ENCODE measurements at regions not wholly inside any gene's neighbourhood (a gene's known extent, or its start where the extent isn't known, plus 50 kb on each side); places are given as distances from the start of the nearest gene placed in this dataset.
"Not testable (repeated sequence)": the region's sequence is repeated elsewhere in the genome, so short reads cannot be mapped to it uniquely, and the experiment has no call there.

DNA sequence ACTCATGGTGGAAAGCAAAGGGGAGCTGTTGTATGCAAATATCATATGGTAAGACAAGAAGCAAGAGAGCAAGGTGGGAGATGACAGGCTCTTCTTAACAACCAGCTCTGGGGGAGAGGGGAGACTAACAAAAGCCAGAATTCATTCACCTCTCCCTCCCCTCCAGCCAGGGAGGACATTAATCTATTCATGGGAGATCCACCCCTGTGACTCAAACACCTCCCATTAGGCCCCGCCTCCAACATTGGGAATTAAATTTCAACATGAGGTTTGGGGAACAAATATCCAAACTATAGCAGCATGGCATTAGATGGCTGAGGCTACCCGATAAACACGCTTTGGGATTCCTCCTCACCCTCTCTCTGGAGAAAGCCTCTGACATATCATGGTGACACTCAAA lies 210.6 kb downstream of the RHOU start:
- Histone ChIP-seq H3K36me3 (ENCODE audit: control insufficient read depth, insufficient read depth, low read length) (no peaks in the 10 kb centered on the region), H3K4me2 (ENCODE audit: low read length) (no peak overlapping the region), H2BK120ac (ENCODE audit: low read depth, low read length) (no peak overlapping the region), H3K27me3 (ENCODE audit: insufficient read depth, low read length, poor library complexity) (no peaks in the 10 kb centered on the region), H3K79me1 (ENCODE audit: low read length) (no peaks in the 10 kb centered on the region), H2BK15ac (replicated peaks; ENCODE audit: low read depth) (no peak overlapping the region), H4K5ac (ENCODE audit: low read length) (no peak overlapping the region), H3K4me1 (ENCODE audit: control insufficient read depth, low read depth, low read length) (no peaks in the 10 kb centered on the region), H3K79me2 (ENCODE audit: control insufficient read depth, insufficient read depth, low read length) (no peaks in the 10 kb centered on the region), H2AK5ac (ENCODE audit: low read length) (no peak overlapping the region), H3K56ac (ENCODE audit: low read length) (no peak overlapping the region), H3K4ac (ENCODE audit: low read depth, low read length) (no peak overlapping the region), H3K27ac (ENCODE audit: low read depth, low read length) (no peak overlapping the region), H4K8ac (ENCODE audit: low read depth, low read length) (no peak overlapping the region), H3K4me3 (ENCODE audit: low read length) (no peak overlapping the region), H3K18ac (ENCODE audit: low read length) (no peak overlapping the region), H2BK5ac (ENCODE audit: low read length) (no peak overlapping the region), H3K23ac (ENCODE audit: low read length) (no peak overlapping the region), H3K9ac (ENCODE audit: low read length) (no peak overlapping the region)
- no peak for DNase-seq
- no CpG with 5 or more reads among the region's 3 CpGs for WGBS (ENCODE audit: extremely low coverage, insufficient coverage, low lambda C conversion rate)

DNA sequence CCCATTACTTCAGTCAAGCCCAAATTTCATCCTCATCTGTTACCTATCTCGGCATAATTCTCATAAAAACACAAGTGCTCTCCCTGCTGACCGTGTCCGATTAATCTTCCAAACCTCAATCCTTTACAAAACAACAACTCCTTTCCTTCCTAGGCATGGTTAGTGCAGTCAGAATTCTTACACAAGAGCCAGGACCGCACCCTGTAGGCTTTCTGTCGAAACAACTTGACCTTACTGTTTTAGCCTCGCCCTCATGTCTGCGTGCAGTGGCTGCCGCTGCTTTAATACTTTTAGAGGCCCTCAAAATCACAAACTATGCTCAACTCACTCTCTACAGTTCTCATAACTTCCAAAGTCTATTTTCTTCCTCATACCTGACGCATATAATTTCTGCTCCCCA lies 214.3 kb downstream of the RHOU start:
- not testable (repeated sequence) for H3K4me2 ChIP-seq (ENCODE audit: low read length); H3K27me3 ChIP-seq (ENCODE audit: insufficient read depth, low read length, poor library complexity); H3K9ac ChIP-seq (ENCODE audit: low read length); H3K4me3 ChIP-seq (ENCODE audit: low read length); H3K18ac ChIP-seq (ENCODE audit: low read length); H4K8ac ChIP-seq (ENCODE audit: low read depth, low read length); H3K4ac ChIP-seq (ENCODE audit: low read depth, low read length); H3K23ac ChIP-seq (ENCODE audit: low read length); H3K79me1 ChIP-seq (ENCODE audit: low read length); H3K56ac ChIP-seq (ENCODE audit: low read length); H3K36me3 ChIP-seq (ENCODE audit: control insufficient read depth, insufficient read depth, low read length); H2AK5ac ChIP-seq (ENCODE audit: low read length); DNase-seq; H2BK120ac ChIP-seq (ENCODE audit: low read depth, low read length); H4K5ac ChIP-seq (ENCODE audit: low read length); H2BK15ac ChIP-seq (replicated peaks; ENCODE audit: low read depth); H3K27ac ChIP-seq (ENCODE audit: low read depth, low read length); H2BK5ac ChIP-seq (ENCODE audit: low read length); H3K4me1 ChIP-seq (ENCODE audit: control insufficient read depth, low read depth, low read length); H3K79me2 ChIP-seq (ENCODE audit: control insufficient read depth, insufficient read depth, low read length)
- WGBS (ENCODE audit: extremely low coverage, insufficient coverage, low lambda C conversion rate), result no CpG with 5 or more reads among the region's 9 CpGs

DNA sequence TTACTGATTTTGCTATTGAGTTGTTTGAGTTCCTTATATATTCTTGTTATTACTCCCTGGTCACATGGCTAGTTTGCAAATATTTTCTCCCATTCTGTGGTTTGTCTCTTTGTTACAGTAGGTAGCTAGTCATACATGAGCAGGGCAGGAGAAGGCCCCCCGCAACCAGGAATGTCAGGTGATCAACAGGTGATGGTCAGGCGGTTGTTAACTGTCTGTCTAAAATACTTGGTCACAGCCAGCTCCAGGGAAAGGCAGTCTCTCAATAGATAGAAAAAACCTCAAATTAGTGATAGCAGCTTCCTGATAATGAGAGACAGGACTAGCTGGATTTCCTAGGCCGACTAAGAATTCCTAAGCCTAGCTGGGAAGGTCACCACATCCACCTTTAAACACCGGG lies 217.9 kb downstream of the RHOU start:
- H3K4ac ChIP-seq (ENCODE audit: low read depth, low read length), result no peak overlapping the region
- H3K79me2 ChIP-seq (ENCODE audit: control insufficient read depth, insufficient read depth, low read length), result no peaks in the 10 kb centered on the region
- no peak for DNase-seq
- H3K4me1 ChIP-seq (ENCODE audit: control insufficient read depth, low read depth, low read length), result no peaks in the 10 kb centered on the region
- no peak overlapping the region for H2BK5ac ChIP-seq (ENCODE audit: low read length)
- no peak overlapping the region for H2BK15ac ChIP-seq (replicated peaks; ENCODE audit: low read depth)
- no peak overlapping the region for H3K4me2 ChIP-seq (ENCODE audit: low read length)
- H4K8ac ChIP-seq (ENCODE audit: low read depth, low read length), result no peak overlapping the region
- H2BK120ac ChIP-seq (ENCODE audit: low read depth, low read length), result no peak overlapping the region
- no peak overlapping the region for H3K4me3 ChIP-seq (ENCODE audit: low read length)
- no peaks in the 10 kb centered on the region for H3K79me1 ChIP-seq (ENCODE audit: low read length)
- no peak overlapping the region for H3K9ac ChIP-seq (ENCODE audit: low read length)
- H3K56ac ChIP-seq (ENCODE audit: low read length), result no peak overlapping the region
- no peak overlapping the region for H3K23ac ChIP-seq (ENCODE audit: low read length)
- no peak overlapping the region for H2AK5ac ChIP-seq (ENCODE audit: low read length)
- no peak overlapping the region for H4K5ac ChIP-seq (ENCODE audit: low read length)
- H3K27me3 ChIP-seq (ENCODE audit: insufficient read depth, low read length, poor library complexity), result no peaks in the 10 kb centered on the region
- WGBS (ENCODE audit: extremely low coverage, insufficient coverage, low lambda C conversion rate), result no CpG with 5 or more reads among the region's 4 CpGs
- H3K36me3 ChIP-seq (ENCODE audit: control insufficient read depth, insufficient read depth, low read length), result no peaks in the 10 kb centered on the region
- no peak overlapping the region for H3K18ac ChIP-seq (ENCODE audit: low read length)
- no peak overlapping the region for H3K27ac ChIP-seq (ENCODE audit: low read depth, low read length)

DNA sequence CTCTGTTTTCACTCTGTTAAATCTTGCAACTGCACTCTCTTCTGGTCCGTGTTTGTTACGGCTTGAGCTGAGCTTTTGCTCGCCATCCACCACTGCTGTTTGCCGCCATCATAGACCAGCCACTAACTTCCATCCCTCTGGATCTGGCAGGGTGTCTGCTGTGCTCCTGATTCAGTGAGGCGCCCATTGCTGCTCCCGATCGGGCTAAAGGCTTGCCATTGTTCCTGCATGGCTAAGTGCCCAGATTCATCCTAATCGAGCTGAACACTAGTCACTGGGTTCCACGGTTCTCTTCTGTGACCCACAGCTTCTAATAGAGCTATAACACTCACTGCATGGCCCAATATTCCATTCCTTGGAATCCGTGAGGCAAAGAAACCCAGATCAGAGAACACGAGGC lies 218.5 kb downstream of the RHOU start:
- H3K79me2 ChIP-seq (ENCODE audit: control insufficient read depth, insufficient read depth, low read length); H4K8ac ChIP-seq (ENCODE audit: low read depth, low read length); H3K4me1 ChIP-seq (ENCODE audit: control insufficient read depth, low read depth, low read length); H3K4ac ChIP-seq (ENCODE audit: low read depth, low read length); H3K4me3 ChIP-seq (ENCODE audit: low read length); H3K79me1 ChIP-seq (ENCODE audit: low read length); H3K23ac ChIP-seq (ENCODE audit: low read length); H2AK5ac ChIP-seq (ENCODE audit: low read length); DNase-seq; H3K4me2 ChIP-seq (ENCODE audit: low read length); H3K27ac ChIP-seq (ENCODE audit: low read depth, low read length); H2BK15ac ChIP-seq (replicated peaks; ENCODE audit: low read depth); H2BK120ac ChIP-seq (ENCODE audit: low read depth, low read length); H4K5ac ChIP-seq (ENCODE audit: low read length); H3K56ac ChIP-seq (ENCODE audit: low read length); H3K18ac ChIP-seq (ENCODE audit: low read length); H3K9ac ChIP-seq (ENCODE audit: low read length); H2BK5ac ChIP-seq (ENCODE audit: low read length); H3K27me3 ChIP-seq (ENCODE audit: insufficient read depth, low read length, poor library complexity); H3K36me3 ChIP-seq (ENCODE audit: control insufficient read depth, insufficient read depth, low read length): not testable (repeated sequence)
- WGBS (ENCODE audit: extremely low coverage, insufficient coverage, low lambda C conversion rate), result no CpG with 5 or more reads among the region's 11 CpGs

DNA sequence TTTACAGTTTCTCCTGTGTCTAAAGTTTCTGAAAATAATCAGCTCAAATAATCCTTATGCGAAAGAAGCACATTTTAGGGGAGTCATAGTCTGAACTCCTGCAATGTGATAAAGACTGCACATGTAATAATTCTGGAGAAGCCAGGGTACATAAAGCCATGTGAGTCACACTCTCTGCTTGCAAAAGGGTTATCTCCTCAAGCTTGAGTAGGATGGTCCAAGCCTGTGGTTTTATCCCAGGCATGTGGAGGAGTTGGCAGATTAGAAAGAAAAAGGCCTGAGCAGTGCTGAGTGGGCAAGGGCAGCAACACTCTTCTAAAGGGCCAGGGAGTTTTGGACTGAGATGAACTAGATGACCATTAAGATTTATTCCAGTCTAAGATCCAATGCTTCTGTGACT lies 220.4 kb downstream of the RHOU start:
- no peak overlapping the region for H2AK5ac ChIP-seq (ENCODE audit: low read length)

DNA sequence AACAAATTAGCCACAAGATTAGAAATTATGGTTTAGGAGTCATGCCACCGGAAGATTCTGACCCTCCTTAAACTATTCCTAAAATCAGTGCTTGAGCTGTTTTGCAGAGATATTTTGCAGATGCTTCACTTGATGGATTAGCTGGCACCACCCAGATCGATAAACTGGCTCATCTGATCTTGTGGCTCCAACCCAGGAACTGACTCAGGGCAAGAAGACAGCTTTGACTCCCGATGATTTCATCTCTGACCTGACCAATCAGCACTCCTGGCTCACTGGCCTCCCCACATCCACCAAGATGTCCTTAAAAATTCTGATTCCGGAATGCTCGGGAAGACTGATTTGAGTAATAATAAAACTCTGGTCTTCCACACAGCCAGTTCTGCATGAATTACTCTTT lies 221.6 kb downstream of the RHOU start:
- H3K79me1 ChIP-seq (ENCODE audit: low read length), result no peaks in the 10 kb centered on the region
- no peak overlapping the region for H3K9ac ChIP-seq (ENCODE audit: low read length)
- no peak overlapping the region for H2AK5ac ChIP-seq (ENCODE audit: low read length)
- H4K8ac ChIP-seq (ENCODE audit: low read depth, low read length), result no peak overlapping the region
- H4K5ac ChIP-seq (ENCODE audit: low read length), result no peak overlapping the region
- H3K4me1 ChIP-seq (ENCODE audit: control insufficient read depth, low read depth, low read length), result peaks cover 3% of the 10 kb centered on the region
- H3K4ac ChIP-seq (ENCODE audit: low read depth, low read length), result no peak overlapping the region
- WGBS (ENCODE audit: extremely low coverage, insufficient coverage, low lambda C conversion rate), result no CpG with 5 or more reads among the region's 5 CpGs
- no peaks in the 10 kb centered on the region for H3K27me3 ChIP-seq (ENCODE audit: insufficient read depth, low read length, poor library complexity)
- H3K4me2 ChIP-seq (ENCODE audit: low read length), result no peak overlapping the region
- no peaks in the 10 kb centered on the region for H3K36me3 ChIP-seq (ENCODE audit: control insufficient read depth, insufficient read depth, low read length)
- no peak for DNase-seq
- H3K4me3 ChIP-seq (ENCODE audit: low read length), result no peak overlapping the region
- no peak overlapping the region for H3K18ac ChIP-seq (ENCODE audit: low read length)
- H2BK5ac ChIP-seq (ENCODE audit: low read length), result no peak overlapping the region
- no peak overlapping the region for H3K27ac ChIP-seq (ENCODE audit: low read depth, low read length)
- no peak overlapping the region for H3K56ac ChIP-seq (ENCODE audit: low read length)
- H2BK120ac ChIP-seq (ENCODE audit: low read depth, low read length), result no peak overlapping the region
- no peak overlapping the region for H3K23ac ChIP-seq (ENCODE audit: low read length)
- H2BK15ac ChIP-seq (replicated peaks; ENCODE audit: low read depth), result no peak overlapping the region
- no peaks in the 10 kb centered on the region for H3K79me2 ChIP-seq (ENCODE audit: control insufficient read depth, insufficient read depth, low read length)

More for the DNA sequence above, 220.4 kb downstream of the RHOU start:
- Histone ChIP-seq H2BK120ac (ENCODE audit: low read depth, low read length) (no peak overlapping the region), H3K79me1 (ENCODE audit: low read length) (no peaks in the 10 kb centered on the region), H2BK5ac (ENCODE audit: low read length) (no peak overlapping the region), H3K4ac (ENCODE audit: low read depth, low read length) (no peak overlapping the region), H3K9ac (ENCODE audit: low read length) (no peak overlapping the region), H3K18ac (ENCODE audit: low read length) (no peak overlapping the region), H4K5ac (ENCODE audit: low read length) (no peak overlapping the region), H3K23ac (ENCODE audit: low read length) (no peak overlapping the region), H3K36me3 (ENCODE audit: control insufficient read depth, insufficient read depth, low read length) (no peaks in the 10 kb centered on the region), H2BK15ac (replicated peaks; ENCODE audit: low read depth) (no peak overlapping the region), H3K27ac (ENCODE audit: low read depth, low read length) (no peak overlapping the region), H3K27me3 (ENCODE audit: insufficient read depth, low read length, poor library complexity) (no peaks in the 10 kb centered on the region), H3K4me2 (ENCODE audit: low read length) (no peak overlapping the region), H4K8ac (ENCODE audit: low read depth, low read length) (no peak overlapping the region), H3K4me3 (ENCODE audit: low read length) (no peak overlapping the region), H3K56ac (ENCODE audit: low read length) (no peak overlapping the region), H3K4me1 (ENCODE audit: control insufficient read depth, low read depth, low read length) (peaks cover 3% of the 10 kb centered on the region), H3K79me2 (ENCODE audit: control insufficient read depth, insufficient read depth, low read length) (no peaks in the 10 kb centered on the region)
- WGBS (ENCODE audit: extremely low coverage, insufficient coverage, low lambda C conversion rate), result no CpG with 5 or more reads among the region's 1 CpG
- DNase-seq, result no peak

Data from mesendoderm (in vitro differentiated cells).